Astrocyte of the spinal cord (primary cell): ENCODE measurements at regions not wholly inside any gene's neighbourhood (a gene's known extent, or its start where the extent isn't known, plus 50 kb on each side); places are given as distances from the start of the nearest gene placed in this dataset.
"Not testable (repeated sequence)": the region's sequence is repeated elsewhere in the genome, so short reads cannot be mapped to it uniquely, and the experiment has no call there.

ENCODE experiments used
- DNase-seq: peaks from one replicate; pipeline ENCODE4 v3.0.0; 2011; ENCODE audit warnings: low read depth, low spot score
- H3K4me3 ChIP-seq: 2 replicates; pipeline ENCODE4 v1.5.1; 2011; ENCODE audit warnings: low read depth, mild to moderate bottlenecking, low read length, moderate library complexity
- in situ Hi-C: cut with HindIII; loops from 2 replicates; pipeline ENCODE4 v1.10.0; 2017; ENCODE audit warnings: low sequenced_read_pairs
- TF ChIP-seq, protein P1 (sequence below): IDR thresholded peaks from 2 replicates; pipeline ENCODE4 v1.5.1; 2012; ENCODE audit warnings: low read depth, mild to moderate bottlenecking, low read length, inconsistent platforms

DNA sequence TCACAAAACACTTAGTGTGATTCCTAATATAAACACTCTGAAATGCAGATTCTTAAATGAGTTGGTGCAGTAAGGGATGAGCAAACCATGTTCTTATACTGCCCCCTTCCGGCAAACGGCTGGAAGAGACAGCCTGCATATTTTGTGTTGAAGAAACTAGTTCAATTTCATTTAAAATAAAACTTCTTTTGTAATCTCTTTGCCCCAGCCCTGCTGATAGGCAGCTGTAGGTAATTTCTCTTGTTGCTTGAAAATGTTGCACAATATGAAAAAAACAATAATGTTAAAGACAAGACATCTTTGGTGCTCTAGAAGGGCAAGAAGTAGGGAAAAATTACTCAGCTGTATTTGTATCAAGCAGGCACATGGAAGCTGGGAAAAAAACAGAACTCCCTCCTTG, 89.7 kb upstream of the CCNG1 start:
- in situ Hi-C loops: no loop called here
- no peak overlapping the region for H3K4me3 ChIP-seq
- TF ChIP-seq, protein P1, sequence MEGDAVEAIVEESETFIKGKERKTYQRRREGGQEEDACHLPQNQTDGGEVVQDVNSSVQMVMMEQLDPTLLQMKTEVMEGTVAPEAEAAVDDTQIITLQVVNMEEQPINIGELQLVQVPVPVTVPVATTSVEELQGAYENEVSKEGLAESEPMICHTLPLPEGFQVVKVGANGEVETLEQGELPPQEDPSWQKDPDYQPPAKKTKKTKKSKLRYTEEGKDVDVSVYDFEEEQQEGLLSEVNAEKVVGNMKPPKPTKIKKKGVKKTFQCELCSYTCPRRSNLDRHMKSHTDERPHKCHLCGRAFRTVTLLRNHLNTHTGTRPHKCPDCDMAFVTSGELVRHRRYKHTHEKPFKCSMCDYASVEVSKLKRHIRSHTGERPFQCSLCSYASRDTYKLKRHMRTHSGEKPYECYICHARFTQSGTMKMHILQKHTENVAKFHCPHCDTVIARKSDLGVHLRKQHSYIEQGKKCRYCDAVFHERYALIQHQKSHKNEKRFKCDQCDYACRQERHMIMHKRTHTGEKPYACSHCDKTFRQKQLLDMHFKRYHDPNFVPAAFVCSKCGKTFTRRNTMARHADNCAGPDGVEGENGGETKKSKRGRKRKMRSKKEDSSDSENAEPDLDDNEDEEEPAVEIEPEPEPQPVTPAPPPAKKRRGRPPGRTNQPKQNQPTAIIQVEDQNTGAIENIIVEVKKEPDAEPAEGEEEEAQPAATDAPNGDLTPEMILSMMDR: peak; percentile 78
- peak; percentile 72 for DNase-seq

DNA sequence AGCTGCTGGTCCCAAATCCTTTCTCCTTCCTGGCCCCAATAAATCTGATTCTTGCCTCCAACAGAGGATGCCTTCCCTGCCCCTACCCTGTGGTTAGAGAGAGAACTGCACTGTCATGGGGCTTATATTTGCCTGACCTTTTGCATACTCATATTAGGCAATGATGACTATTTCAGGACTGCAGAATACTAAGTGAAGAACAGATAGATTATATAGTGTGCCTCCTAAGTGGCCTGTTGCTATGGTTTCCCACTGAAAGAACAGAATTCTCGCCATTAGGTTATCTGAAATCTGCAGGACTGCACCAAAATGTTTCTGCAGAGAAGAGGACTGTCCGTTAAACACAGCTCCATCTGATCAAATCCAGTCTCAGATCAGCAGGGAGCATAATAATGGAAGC, 87.3 kb upstream of the CCNG1 start:
- no peak overlapping the region for H3K4me3 ChIP-seq
- in situ Hi-C loops: no loop called here
- TF ChIP-seq, protein P1: no peak
- no peak for DNase-seq

DNA sequence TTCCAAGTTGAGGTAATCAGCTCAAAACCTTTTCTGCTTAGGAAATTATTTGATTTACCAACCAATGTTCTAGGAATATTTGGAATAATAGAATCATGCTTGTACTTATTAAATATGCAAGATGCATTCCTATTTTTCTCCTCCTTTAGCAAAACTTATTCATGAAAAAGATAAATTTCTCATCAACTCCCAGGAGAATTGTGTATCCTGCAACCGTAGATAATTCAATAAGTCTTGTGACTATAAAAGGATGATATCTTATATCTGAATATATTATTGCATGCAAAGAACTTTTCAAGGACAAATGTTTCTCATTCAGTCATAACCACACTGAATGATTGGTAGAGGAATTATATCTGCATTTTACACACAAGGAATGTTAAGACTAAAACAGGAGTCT, 84.9 kb upstream of the CCNG1 start:
- in situ Hi-C loops: no loop called here
- H3K4me3 ChIP-seq: no peak overlapping the region
- TF ChIP-seq, protein P1: no peak
- DNase-seq: no peak

DNA sequence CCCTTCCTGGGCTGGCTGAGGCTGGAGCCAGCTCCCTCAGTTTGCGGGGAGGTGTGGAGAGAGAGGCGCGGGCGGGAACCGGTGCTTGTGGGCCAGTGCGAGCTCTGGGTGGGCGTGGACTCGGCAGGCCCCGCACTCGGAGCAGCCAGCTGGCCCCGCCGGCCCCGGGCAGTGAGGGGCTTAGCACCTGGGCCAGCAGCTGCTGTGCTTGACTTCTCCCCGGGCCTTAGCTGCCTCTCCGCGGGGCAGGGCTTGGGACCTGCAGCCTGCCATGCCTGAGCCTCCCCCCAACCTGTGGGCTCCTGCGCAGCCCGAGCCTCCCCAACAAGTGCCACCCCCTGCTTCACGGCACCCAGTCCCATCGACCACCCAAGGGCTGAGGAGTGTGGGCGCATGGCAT, 81.6 kb upstream of the CCNG1 start:
- DNase-seq, in situ Hi-C loops, H3K4me3 ChIP-seq: not testable (repeated sequence)

DNA sequence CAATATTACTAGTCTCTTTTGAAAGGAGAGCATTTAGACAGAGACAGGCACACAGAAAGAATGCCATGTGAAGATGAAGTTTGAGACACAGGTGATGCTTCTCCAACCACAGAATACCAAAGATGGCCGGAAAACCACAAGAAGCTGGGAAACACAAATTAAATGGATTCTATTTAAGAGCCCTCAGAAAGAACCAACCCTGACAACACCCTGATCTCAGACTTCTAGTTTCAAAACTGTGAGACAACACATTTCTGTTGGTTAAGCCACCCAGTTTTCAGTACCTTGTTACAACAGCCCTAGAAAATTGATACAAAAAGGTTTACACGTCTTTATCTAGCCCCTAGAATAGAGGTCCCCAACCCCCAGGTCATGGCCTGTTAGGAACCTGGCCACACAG, 79.8 kb upstream of the CCNG1 start:
- in situ Hi-C loops: no loop called here
- TF ChIP-seq, protein P1: no peak
- no peak for DNase-seq
- H3K4me3 ChIP-seq: no peak overlapping the region

DNA sequence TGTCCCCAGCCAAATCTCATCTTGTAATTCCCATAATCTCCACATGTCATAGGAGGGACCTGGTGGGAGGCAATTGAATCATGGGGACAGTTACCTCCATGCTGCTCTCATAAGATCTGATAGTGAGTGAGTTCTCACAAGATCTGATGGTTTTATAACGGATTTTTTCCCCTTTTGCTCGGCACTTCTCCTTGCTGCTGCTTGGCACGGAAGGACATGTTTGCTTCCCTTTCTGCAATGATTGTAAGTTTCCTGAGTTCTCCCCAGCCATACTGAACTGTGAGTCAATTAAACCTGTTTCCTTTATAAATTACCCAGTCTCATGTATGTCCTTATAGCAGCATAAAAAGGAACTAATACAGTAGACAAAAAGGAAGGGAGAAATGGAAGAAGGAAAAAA, 76.7 kb upstream of the CCNG1 start:
- no peak overlapping the region for H3K4me3 ChIP-seq
- DNase-seq: no peak
- in situ Hi-C loops: no loop called here
- TF ChIP-seq, protein P1: no peak

DNA sequence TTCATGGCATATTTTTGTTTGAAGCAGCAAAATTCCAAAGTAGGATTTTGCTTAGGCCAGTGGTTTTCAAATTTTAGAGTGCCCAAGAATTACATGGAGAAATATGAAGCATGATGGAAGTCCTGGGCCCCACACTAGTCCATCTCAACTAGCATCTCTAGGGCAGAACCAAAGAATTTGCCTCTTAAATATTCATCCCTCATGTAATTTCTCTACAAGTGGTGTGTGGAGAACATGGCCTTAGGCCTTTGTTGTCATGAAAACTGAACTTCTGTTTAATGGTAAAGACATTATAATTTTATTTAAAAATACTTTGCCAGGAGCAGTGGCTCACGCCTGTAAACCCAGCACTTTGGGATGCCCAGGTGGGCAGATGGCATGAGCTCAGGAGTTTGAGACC, 75.9 kb upstream of the CCNG1 start:
- DNase-seq: no peak
- H3K4me3 ChIP-seq: no peak overlapping the region
- in situ Hi-C loops: no loop called here
- TF ChIP-seq, protein P1: no peak
